ENCODE measurements at regions not wholly inside any gene's neighbourhood (a gene's known extent, or its start where the extent isn't known, plus 50 kb on each side); places are given as distances from the start of the nearest gene placed in this dataset.

DNA sequence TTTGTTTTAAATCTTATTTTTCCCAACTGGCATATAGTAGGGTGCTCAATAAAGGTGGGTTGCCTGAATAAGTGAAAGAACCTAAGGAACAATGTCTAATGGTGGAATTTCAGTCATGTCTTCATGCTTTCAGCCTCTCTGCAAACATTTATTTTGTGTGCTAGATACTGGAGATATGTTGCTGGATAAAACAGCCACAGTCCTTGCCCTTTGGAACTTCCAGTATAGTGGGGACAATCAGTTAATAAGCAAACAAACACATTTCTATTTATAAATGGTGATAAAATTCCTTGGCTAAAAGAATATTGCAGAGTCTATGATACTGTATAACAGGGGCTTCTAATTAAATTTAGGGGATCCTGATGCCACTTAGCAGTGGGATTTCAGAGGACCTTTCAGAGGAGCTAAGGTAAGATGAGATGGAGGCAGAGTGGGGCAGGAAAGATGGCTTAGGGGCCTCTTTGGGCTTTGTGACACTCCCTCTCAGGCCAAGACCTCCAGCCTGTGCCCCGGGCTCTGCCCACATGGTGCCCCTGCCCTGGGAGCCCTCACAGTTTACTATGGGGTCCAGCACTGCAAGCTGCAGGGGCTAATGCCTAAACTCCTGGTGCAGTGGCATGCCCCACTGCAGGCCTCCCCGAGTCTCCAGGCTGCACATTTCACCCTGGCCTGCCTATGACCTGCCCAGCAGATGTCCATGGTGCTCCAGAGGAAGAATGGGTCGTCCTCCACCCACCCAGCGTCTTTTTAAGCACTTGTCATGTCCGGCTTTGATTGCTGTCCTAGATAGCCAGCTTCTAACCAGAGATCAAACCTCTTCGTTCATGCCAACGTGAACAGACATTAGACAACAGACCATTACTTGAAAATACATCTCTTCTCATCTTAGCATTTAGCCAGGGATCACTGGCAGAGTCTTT, 61.6 kb upstream of the PRR23C start:
- no peak overlapping the region for H2BK120ac ChIP-seq (ENCODE audit: low read depth, low read length, poor library complexity, severe bottlenecking)
- WGBS (ENCODE audit: extremely low coverage, insufficient read length, low lambda C conversion rate), result no CpG with 5 or more reads among the region's 7 CpGs
- H3K36me3 Mint-ChIP-seq (ENCODE audit: insufficient read depth in 1 of 3, low read depth in 3 of 3), result no peaks in the 10 kb centered on the region
- H2BK5ac ChIP-seq (ENCODE audit: insufficient read length, low read length), result no peak overlapping the region
- no peak overlapping the region for H4K5ac ChIP-seq (ENCODE audit: insufficient read length, low read depth, low read length)
- H3K9me3 ChIP-seq (ENCODE audit: control insufficient read depth, low read depth, low read length), result no peaks in the 10 kb centered on the region
- no peak overlapping the region for H2BK20ac ChIP-seq (ENCODE audit: low read depth, low read length, poor library complexity, severe bottlenecking)
- no peak overlapping the region for H3K4ac ChIP-seq (ENCODE audit: low read depth, low read length)
- H2AFZ ChIP-seq (ENCODE audit: low read length), result no peak overlapping the region
- peaks cover 5% of the 10 kb centered on the region in 2 experiments; a peak in 2 of 4 replicates for H3K4me1 Mint-ChIP-seq
- H3K9me3 Mint-ChIP-seq, result no peaks in the 10 kb centered on the region
- H3K27ac Mint-ChIP-seq, result no peak overlapping the region; a peak in 1 of 7 replicates
- no peaks in the 10 kb centered on the region for H3K23me2 ChIP-seq (ENCODE audit: insufficient read length, low read depth, low read length, poor library complexity, severe bottlenecking)
- H3K14ac ChIP-seq (ENCODE audit: insufficient read depth, low read length), result no peak overlapping the region
- no peak overlapping the region for H3K27ac ChIP-seq (ENCODE audit: insufficient read length, low read depth, low read length)
- no peak overlapping the region for H3K4me3 Mint-ChIP-seq
- no peak overlapping the region for H3K23ac ChIP-seq (ENCODE audit: insufficient read length, low read depth, low read length)
- H4K8ac ChIP-seq (replicated peaks; ENCODE audit: insufficient read length, low read depth, low read length), result no peak overlapping the region
- peaks cover 12% of the 10 kb centered on the region for H3K27me3 Mint-ChIP-seq (ENCODE audit: low read depth)
- no peak overlapping the region for H3K18ac ChIP-seq (ENCODE audit: insufficient read length, low read depth, low read length)
- TF ChIP-seq, protein P1, sequence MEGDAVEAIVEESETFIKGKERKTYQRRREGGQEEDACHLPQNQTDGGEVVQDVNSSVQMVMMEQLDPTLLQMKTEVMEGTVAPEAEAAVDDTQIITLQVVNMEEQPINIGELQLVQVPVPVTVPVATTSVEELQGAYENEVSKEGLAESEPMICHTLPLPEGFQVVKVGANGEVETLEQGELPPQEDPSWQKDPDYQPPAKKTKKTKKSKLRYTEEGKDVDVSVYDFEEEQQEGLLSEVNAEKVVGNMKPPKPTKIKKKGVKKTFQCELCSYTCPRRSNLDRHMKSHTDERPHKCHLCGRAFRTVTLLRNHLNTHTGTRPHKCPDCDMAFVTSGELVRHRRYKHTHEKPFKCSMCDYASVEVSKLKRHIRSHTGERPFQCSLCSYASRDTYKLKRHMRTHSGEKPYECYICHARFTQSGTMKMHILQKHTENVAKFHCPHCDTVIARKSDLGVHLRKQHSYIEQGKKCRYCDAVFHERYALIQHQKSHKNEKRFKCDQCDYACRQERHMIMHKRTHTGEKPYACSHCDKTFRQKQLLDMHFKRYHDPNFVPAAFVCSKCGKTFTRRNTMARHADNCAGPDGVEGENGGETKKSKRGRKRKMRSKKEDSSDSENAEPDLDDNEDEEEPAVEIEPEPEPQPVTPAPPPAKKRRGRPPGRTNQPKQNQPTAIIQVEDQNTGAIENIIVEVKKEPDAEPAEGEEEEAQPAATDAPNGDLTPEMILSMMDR (conservative IDR thresholded peaks at IDR 0.05), result no peak
- H3T11ph ChIP-seq (ENCODE audit: low read length), result no peak overlapping the region
- H2BK15ac ChIP-seq (ENCODE audit: low read depth, low read length), result no peak overlapping the region
- H3K4me2 ChIP-seq (ENCODE audit: insufficient read depth, insufficient read length, low read length), result no peak overlapping the region
- no peak overlapping the region for H3K9ac ChIP-seq (ENCODE audit: extremely low read depth, insufficient read length, low read length)
- DNase-seq, result peak; percentile 11
- H4K20me1 ChIP-seq (ENCODE audit: control insufficient read depth, insufficient read depth, insufficient read length), result no peaks in the 10 kb centered on the region
- no peaks in the 10 kb centered on the region for H3K79me1 ChIP-seq (ENCODE audit: insufficient read depth, low read depth, low read length, poor library complexity, severe bottlenecking)
- no peaks in the 10 kb centered on the region for H3K27me3 ChIP-seq (ENCODE audit: insufficient read depth, low read length)
- H3K56ac ChIP-seq (ENCODE audit: insufficient read length, low read depth, low read length), result no peak overlapping the region
- no peak overlapping the region for H2AK5ac ChIP-seq (ENCODE audit: insufficient read length, low read length)
- no peaks in the 10 kb centered on the region for H3K4me1 ChIP-seq (ENCODE audit: insufficient read depth, low read length)
- H4K91ac ChIP-seq (ENCODE audit: insufficient read length, low read depth, low read length), result no peak overlapping the region
- no peaks in the 10 kb centered on the region for H3K79me2 ChIP-seq (ENCODE audit: insufficient read depth, low read length)
- H2BK12ac ChIP-seq (ENCODE audit: insufficient read length, low read depth, low read length), result no peak overlapping the region
